ENCODE measurements at regions not wholly inside any gene's neighbourhood (a gene's known extent, or its start where the extent isn't known, plus 50 kb on each side); places are given as distances from the start of the nearest gene placed in this dataset.

- TF ChIP-seq CTCF (IDR thresholded peaks at IDR 0.05 in 2 of 3, conservative IDR thresholded peaks at IDR 0.05 in 1 of 3; ENCODE audit: borderline replicate concordance in 1 of 3, insufficient read depth in 1 of 3, low read depth in 2 of 3, low read length in 2 of 3) = no peak
- no peak for TF ChIP-seq EZH2phosphoT487 (IDR thresholded peaks at IDR 0.05; ENCODE audit: borderline replicate concordance)
- no peak for TF ChIP-seq SIN3A (IDR thresholded peaks at IDR 0.05; ENCODE audit: low read depth)
- TF ChIP-seq ZFX (IDR thresholded peaks at IDR 0.05) = no peak
- no peak for TF ChIP-seq REST (IDR thresholded peaks at IDR 0.05; ENCODE audit: low read depth)
- TF ChIP-seq POLR2A (IDR thresholded peaks at IDR 0.05; ENCODE audit: borderline replicate concordance, extremely low read depth, insufficient read depth, insufficient read length) = no peak
- TF ChIP-seq POLR2AphosphoS5 (IDR thresholded peaks at IDR 0.05; ENCODE audit: low read depth, low read length) = no peak
- no peak for TF ChIP-seq EZH2 (IDR thresholded peaks at IDR 0.05)
- no peak for TF ChIP-seq FOSL1 (IDR thresholded peaks at IDR 0.05; ENCODE audit: low read depth)
These were observed 188.2 kb downstream of the TPBG start for GRCh38 chr6:82551831-82552230.
